HG03135 (cell line): ENCODE measurements at regions not wholly inside any gene's neighbourhood (a gene's known extent, or its start where the extent isn't known, plus 50 kb on each side); places are given as distances from the start of the nearest gene placed in this dataset.

ENCODE experiments used
- ATAC-seq: cut with Tn5 transposase; IDR thresholded peaks from one replicate; pipeline ENCODE4 v1.9.1; 2021; ENCODE audit warnings: mild to moderate bottlenecking, moderate library complexity; ENCODE audit not compliant: unreplicated experiment

DNA sequence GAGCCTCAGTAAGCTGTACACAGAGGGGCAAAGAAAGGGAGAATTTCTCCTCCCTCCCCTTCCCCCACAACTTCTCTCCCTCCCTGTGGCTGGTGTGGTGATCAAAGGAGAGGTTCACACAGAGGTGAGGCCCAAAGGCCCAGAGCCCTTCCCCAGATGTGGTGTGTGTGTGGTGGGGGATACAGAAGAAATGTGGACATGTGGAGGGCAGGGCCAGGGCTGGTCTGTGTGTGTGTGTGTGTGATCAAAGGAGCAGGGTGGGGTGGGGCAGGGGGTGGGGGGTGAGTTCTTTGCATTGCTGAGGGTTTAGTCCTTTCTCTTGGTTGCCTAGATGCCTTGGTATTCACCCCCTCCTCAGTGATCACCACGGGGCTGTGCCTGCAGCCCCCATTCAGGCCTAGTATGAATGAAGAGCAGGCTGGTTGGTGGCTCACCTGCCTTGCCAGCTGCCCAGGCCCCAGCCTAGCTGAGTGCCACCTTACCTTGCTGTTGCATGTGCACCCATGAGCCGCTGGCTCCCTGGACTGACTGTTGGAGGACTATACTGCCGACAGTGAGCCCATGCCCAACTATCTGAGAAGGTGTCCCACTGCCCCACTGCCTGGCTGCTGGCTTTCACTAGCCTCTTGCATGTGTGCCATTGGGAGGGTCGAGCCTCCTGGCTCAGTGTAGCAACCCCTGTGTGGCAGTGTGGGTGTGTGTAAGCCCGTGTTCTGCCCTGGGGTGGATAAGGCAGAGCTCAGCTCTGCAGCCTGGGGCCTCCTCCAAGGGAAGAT is 101.9 kb downstream of the EFNB1 start:
- ATAC-seq: no peak

DNA sequence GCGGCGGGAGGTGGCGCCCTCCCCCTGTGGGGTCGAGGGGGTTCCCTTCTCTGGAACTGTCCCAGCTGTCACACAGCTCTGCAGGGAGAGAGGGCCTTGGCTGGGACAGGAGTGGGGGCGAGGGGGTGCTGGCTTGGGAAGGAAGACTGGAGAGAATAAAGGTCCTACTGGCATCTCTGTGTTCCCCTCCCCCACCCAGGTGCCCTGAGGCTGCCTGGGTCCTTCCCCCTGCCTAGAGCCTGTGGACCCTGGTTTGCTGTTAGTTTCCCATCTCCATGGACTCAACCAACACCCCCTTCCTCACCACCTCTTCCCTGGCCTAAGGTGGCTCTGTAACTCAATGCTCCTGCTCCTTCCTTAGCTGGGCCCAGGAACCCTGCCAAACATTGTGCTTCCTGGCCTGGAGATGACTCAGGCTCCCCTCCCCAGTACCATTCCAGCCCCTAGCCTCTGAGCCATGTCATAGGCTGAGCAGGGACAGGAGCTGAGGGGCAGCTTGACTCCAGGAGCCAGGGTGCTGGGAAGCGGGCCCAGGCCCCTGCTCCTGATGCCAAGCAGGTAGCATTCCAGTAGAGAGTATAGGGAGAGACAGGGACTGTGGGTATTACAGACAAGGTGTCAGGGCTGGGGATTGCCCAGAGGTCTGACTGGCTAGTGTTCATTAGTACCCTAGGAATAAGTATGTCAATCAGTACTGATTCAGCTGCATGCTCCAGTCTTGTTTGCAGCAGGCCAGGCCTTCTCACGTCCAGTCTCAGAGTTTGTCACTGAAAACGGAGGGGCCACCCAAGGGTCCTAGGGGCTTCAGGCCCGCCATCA is 100.7 kb downstream of the EFNB1 start:
- no peak for ATAC-seq

DNA sequence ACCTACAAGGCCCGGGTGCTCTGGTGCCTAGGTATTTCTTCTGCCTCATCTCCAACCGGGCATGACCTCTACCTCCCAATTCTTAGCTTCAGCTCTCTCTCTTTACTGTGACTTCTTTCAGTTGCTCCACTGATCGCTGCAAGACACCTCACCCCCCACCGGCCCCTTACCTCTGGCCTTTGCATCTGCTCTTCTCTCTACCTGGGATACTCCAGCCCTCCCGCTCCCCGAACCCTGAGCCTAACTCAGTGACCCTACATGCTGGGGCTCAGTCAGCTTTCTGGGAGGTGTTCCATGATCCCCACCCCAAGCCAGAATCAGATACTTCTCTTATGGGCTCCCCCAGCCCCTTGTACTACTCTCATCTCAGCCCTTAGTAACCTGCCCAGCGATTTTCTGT is 99.6 kb downstream of the EFNB1 start:
- no peak for ATAC-seq

DNA sequence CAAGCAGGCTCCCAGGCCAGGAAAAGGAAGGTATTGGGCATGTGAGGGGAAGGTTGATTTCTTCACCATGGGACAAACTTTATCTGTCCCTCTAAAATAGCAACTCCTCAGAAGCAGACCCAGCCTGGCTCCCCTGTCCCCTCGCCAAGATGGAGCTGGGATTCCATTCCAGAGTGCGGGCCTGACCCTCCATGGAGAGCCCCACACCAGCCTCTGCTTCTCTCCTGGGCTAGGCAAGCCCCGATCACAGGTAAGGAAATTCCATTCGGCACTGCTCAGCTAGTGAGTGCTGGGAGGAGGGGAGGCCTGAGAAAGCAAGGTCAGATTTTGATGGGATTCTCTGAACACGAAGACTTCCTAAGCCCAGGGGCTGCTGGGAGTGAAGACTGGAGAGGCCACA is 98.4 kb downstream of the EFNB1 start:
- ATAC-seq: no peak

DNA sequence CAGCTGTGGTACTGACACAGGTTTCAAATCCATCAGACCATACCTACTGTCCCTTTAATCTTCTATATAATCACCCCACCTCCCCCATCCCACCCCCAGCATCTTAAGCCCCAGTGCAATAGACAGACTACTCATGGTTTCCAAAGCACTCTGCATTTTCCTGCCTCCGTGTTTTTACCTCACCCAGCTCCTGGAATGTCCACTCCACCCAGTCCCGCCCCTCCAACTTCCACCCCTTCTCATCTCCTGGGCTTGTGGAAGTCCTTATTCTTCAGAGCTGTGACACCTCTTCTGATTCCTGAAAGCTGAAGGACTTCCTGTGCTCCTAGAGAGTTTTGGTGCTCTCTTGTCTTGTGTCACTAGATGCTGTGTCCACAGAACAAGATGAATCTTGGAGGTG is 94.3 kb downstream of the EFNB1 start:
- ATAC-seq: no peak

- no peak for ATAC-seq
These were observed 93.2 kb downstream of the EFNB1 start for GRCh38 chrX:68922013-68922412.

GRCh38 chrX:68920561-68920960 is 91.7 kb downstream of the EFNB1 start:
- ATAC-seq: no peak

DNA sequence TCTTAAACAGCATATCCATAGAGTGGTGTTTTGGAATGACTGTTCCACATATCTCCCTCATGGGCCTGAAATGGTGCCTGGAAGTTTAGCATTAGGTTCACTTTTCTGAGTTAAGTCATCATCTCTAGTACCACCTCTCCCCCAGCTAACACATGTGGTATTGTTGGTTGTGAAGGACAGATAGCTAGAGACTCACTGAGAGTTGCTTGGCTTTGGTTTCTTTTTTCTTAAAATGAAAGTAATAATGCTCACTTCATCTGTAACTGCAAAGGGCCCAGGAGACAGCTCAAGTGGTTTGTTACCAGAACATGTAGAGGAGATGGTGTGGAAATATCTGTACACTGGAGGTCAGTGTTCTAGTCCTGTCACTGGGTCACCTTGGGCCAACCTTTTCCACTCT is 90.9 kb downstream of the EFNB1 start:
- peak; percentile 53 for ATAC-seq

GRCh38 chrX:68918202-68918601 is 89.4 kb downstream of the EFNB1 start:
- no peak for ATAC-seq

DNA sequence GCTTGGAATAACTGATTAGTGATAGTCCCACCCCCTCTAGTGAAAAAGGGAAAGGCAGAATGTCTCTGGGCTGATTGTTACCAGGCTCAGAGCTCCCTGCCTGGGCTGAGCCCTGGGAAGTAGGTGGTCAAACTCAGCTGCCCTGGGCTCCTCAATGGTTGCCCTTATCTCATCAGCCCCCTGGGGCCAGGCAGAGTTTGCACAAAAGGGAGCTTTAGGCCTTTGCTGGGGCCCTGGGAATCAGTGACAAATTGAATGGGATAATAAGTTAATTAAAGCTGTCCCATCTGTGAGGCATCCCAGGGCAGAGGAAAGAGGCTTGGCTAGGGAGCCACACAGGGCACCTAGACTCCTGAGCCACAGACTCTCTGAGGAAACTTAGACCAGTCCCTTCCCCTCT is 89.0 kb downstream of the EFNB1 start:
- no peak for ATAC-seq

- ATAC-seq: no peak
These were observed 88.1 kb downstream of the EFNB1 start for GRCh38 chrX:68916891-68917290.

GRCh38 chrX:68915778-68916177 is 87.0 kb downstream of the EFNB1 start:
- ATAC-seq: peak; percentile 61

GRCh38 chrX:68914479-68914946 is 85.7 kb downstream of the EFNB1 start:
- ATAC-seq: no peak

- ATAC-seq: no peak
These were observed 84.4 kb downstream of the EFNB1 start for GRCh38 chrX:68913249-68913547.

DNA sequence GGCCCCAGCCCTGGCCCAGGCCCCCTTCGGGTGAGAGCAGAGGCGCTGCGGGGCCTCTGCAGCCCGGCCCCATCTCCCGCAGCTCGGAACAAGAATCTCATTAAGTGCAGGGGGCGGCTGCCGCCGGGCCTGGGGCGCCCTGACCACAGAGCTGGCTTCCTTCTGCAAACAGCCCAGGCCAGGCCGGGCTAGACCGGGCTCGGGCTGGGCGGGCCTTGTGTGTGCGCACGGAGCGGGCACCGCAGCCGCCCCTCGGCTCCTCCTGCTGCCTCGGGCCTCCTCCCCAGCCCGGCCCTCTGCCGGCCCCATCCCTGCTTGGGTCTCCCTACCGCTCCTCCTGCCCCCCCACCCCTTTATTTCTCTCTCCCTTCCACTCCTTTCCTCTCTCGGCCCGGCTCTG is 83.3 kb downstream of the EFNB1 start:
- ATAC-seq: no peak

DNA sequence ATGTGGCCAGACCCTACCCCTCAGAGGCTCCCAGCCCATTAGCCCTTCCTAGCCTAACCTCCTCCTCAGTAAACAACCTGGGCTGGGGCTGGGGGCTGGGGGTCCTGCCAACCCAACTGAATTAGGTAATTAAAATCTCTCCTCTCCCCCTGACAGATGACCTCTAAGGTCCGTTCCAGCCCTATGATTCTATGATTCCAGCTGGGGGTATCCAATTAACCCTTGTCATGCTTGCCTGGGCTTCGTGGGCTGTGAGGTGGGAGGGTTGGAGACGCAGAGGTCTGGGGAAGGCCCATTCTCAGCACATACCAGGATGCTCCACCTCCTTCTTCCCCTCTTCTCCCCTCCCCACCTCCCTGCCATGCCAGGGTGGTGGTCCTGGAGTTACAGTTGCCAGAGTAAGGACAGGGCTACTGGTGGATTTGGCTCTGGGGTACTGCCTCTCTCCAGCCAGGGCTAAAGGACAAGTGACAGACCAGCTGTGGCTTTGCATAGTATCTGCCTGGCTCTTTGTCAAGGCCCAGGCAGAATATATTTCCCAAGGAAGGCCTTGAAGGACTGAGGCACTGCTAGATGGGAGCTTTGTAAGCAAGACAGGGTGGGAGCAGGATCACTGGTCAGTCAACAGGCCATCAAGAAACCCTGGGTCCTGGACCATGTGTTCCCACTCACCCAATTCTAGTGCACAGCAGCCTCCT is 82.1 kb downstream of the EFNB1 start:
- no peak for ATAC-seq

DNA sequence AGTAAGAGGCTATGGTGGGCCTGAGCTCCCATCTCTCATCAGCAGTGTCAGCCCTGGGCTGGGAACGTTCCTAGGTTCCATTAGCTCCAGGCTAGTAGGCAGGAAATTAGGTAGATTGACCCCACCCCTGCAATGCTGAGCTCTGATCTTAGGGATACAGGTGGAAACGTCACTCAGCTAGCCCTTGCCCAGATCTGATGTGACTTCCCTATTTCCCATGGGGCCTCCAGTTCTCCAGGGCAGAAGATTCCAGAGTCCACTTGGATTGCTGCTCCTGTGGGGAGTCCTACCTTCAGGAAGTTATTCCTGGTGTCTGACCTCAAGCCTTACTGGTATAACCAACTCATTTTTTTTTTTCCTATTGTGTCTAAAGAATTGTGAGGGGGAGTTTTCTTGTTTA is 81.1 kb downstream of the EFNB1 start:
- no peak for ATAC-seq

DNA sequence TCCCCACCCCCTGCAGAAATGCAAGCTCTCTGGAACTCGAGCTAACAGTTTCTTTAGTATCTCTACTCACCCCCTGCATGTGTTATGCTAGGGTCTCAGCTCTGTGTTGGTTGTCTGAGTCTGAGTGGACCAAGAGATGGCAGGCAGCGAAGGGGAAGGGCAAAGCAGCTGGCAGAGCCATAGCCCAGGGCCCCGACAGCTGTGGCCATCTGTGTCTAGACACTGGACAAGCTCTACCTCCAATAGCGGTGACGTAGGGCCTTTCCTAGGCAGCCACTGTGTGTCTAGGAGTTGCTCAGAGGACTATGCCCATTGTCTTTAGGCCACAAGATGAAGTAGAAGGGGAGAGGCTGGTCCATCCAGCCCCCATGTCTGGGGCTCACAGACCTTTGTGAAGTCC is 79.2 kb downstream of the EFNB1 start:
- ATAC-seq: no peak

DNA sequence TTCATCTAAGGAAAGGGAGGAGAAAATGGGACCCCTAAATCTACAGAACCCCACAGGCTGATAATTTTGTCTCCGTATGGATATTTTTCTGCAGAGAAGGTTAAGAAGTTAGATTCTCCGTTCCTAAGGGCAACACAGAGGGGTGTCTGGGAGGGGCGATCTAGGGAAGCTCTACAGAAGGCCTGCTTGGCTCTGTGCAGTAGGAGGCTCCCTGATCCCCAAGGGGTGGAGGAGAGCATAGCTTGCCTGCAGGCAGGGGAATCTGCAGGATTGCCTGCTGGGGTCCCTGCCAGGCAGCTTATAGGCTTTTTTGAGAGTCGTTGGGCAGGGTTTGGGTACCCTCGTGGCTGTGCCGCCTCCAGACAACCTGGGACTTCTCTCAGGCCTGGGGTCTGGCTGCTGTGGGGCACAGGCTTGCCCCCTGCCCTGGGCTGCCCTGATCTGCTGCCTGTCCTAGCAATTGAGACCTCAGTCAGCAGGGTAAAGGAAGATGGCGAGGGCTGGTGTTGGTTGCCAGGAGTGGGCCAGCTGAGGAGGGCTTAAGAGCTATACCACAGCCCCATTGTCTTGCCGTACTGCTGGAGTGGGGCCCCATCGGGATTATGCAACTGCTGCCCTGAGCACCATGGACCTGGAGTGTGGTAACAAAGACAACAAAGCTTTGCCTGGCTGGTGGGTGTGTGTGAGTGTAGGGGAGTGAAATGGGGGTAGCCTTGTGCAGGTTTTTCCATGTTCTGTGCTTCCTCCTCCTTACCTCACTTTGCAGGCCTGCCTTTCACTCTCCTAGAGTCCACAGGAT is 74.1 kb downstream of the EFNB1 start:
- no peak for ATAC-seq

DNA sequence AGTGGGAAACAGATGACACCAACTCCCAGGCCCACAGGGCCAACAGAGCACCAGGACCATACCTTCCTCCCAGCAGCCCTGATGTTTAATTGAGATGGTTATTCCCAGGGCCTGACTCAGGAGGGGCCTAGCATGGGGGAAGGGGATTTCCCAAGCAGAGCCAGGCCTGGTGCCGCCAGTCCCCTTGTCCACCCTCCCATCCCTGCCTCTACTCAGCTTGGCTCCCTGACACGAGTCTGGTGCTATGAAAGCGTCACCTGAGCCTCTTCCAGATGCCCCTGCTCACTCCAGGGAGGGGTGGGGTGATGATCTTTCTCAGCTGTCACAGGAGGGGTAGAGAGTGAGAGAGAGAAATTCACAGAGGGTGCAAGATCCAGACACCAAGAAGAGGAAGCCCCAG is 72.7 kb downstream of the EFNB1 start:
- no peak for ATAC-seq

- no peak for ATAC-seq
These were observed 69.8 kb downstream of the EFNB1 start for GRCh38 chrX:68898598-68898997.
